NCI-H2227 (cell line): ENCODE measurements at regions not wholly inside any gene's neighbourhood (a gene's known extent, or its start where the extent isn't known, plus 50 kb on each side); places are given as distances from the start of the nearest gene placed in this dataset.

ENCODE experiments used
- DNase-seq: peaks from one replicate; lab custom pipeline; 2025; ENCODE audit not compliant: unreplicated experiment; lab: John Stamatoyannopoulos, UW

DNA sequence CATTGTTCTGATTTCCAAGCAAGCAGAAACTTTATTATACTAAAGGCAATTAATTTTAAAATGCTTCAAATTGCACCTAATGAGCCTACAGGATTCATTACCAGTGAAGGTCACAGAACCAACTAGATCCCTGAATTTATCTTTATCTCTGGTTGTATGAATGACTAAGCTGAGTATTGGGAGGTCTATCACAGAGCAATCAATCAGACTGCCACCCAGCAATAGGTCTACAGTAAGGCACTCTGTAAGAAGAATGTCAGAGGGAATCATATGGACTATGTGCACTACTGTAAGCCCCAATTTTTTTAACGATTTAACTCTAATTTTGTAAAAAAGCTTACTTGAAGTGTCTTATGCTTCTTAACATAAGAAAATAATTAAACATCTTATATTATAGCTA, 707.0 kb downstream of the AMY1C start:
- DNase-seq = no peak

DNA sequence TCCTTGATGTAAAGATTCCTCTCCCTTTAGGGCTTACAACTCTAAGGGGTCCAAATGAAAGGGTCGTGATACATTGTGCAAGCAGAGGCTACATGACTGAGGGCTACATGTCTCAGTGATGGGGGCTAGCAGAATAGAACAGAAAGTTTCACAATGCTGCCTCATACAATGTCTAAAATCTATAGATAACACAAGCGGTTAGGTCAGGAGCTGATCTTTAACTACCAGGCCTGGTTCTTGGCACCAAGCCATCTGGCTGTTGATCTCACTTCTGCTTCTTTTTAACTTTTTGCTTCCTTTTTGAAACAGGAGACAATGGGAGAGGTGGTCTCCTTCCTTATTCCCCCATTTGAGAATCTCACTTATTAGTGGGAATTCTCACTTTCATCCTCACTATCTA, 710.2 kb downstream of the AMY1C start:
- no peak for DNase-seq

DNA sequence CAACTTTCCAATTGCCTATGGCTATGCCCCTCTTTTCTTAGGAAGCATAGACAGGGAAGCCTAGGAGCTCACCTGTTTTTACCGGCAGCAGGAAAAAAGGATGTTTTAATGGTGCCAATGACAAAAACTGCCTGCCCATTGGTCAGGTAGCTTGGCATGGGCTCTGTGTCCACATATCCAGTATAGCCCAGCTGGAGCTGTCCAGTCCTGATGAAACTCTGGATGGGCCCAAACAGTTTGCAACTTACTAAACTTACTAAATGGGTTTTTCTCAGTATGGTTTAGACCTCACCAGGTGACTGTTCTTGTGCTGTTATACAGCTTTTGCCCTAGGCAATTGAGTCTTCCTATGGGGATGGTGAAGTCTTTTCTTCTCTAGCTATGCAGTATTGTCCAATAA, 711.2 kb downstream of the AMY1C start:
- DNase-seq = no peak

- DNase-seq = no peak
Measured at GRCh38 chr1:104463126-104463697, 713.5 kb downstream of the AMY1C start.

DNA sequence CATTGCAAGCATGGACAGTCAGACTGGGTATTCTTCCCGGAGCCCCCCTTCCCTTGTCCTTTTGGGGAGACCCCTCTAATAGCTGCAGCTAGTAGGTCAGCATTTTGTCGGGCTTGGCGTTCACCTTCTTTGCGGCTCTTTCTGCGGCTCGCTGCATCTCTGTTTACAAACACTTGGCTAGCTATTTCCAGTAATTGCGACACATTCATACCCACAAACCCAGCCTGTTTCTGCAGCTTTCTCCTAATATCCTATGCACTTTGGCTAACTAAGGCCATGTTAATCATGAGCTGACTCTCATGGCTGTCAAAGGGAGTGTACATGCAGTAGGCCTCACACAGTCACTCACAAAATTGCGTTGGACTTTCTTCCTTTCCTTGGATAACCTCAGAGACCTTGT, 716.4 kb downstream of the AMY1C start:
- DNase-seq = no peak

DNA sequence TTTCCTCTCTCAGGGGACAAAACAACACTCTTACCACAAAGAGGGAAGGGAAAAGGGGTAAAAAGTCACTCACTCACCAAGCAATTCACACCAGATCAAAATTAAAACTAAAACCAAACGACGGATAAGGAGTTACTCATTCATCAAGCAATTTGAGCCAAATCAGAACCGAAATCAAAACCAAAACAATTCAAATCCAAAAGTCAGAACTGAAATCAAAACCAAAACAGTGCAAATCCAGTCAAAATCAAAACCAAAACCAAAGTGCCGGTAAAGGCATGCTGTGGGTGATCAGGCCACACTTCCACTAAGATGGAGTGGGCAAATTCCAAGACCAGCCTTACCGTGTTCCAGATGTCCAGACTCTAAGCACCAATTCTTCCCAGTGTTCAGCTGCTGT, 717.9 kb downstream of the AMY1C start:
- no peak for DNase-seq

- DNase-seq = no peak
Measured at GRCh38 chr1:104468282-104468681, 718.6 kb downstream of the AMY1C start.

- DNase-seq = no peak
Measured at GRCh38 chr1:104476126-104476525, 726.4 kb downstream of the AMY1C start.

DNA sequence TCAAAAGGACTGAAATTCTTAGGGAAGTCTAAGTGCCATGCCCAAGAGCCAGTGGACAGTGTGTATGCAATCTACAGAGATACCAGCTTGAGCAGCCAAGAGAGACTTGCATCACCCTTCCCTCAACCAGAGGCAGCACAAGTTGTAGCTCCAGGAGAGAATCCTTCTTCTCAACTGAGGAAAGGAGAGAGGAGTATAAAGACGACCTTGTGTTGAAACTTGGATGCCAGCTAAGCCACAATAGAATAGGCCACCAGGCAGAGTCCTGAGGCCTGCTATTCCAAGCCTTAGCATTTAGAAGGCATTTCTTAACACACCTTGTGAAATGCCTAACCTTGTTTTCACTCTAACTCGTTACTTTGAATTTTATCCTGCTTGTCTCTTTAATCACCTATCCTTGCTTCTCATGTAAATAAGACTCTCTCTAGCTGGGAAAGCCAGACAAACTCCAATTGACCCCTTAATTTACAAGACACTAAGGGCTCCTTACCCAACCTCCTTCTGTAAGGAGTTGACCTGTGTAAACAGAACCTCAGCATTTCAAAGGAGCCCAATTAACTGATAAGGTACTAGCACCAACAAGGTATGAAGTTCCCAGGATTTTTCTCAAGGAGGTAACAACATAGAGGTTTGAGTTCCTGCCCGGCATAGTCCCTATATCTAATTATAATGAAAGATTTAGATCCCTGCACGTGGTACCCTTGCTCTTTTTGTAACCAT, 738.8 kb downstream of the AMY1C start:
- no peak for DNase-seq

DNA sequence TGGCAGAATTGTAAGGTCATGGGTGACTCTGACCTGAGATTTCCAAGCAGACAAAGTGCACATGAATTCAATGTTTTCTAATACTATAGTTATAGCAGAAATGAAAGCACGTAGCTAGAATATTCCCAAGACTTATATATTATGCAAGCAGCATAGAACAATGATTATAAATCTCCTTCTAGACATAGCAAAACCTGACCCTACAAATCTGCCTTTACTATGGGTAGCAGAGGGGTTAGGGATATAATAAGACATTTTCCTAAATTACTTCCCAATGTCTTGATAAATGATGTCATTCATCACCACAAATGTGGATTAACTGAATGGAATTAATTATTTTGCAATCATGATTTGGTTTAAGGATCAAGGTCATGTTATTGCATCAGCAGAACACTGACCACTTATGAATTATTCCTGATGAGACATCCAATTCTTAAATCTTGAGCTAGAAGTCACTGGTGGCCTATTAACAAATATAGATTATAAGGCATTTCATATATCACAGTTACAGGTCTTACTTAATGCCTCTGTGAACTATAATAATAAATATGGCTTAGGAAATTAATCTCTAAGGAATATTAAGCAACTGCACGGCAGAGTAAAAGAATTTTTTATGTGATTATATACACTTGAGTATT, 776.6 kb downstream of the AMY1C start:
- no peak for DNase-seq

GRCh38 chr1:104531990-104532389, 782.3 kb downstream of the AMY1C start:
- no peak for DNase-seq

- no peak for DNase-seq
Measured at GRCh38 chr1:104574620-104575019, 824.9 kb downstream of the AMY1C start.

GRCh38 chr1:104592926-104593325, 843.2 kb downstream of the AMY1C start:
- no peak for DNase-seq

GRCh38 chr1:104593413-104594187, 843.9 kb downstream of the AMY1C start:
- no peak for DNase-seq

DNA sequence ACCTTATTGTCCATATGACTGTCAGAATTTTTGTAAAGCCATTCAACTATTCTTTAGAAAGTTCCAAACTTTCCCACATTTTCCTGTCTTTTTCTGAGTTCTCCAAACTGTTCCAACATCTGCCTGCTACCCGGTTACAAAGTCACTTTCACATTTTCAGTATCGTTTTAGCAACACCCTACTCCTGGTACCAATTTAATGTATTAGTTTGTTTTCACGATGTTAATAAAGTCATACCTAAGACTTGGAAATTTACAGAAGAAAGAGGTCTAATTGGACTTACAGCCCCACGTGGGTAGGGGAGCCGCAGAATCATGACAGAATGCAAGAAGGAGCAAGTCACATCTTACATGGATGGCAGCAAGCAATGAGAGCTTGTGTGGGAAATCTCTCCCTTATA, 867.8 kb downstream of the AMY1C start:
- no peak for DNase-seq

DNA sequence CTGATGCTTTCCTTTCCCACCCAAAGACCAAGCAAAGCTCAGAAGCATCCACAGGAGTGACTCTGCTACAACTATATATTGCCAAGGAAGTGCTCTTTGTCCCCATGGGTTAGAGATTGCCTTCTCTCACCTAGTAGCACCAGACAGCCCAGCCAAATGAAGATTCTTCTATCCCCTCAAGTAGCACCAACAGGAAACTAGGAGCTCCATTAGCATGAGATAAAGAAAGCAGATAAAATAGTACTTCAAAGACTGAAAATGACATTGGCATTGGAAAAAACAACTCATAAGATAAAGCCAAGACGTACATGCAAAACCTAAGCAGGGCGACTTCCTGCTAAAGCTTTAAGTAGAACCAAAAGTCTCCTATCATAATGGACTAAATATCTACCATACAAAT, 871.5 kb downstream of the AMY1C start:
- no peak for DNase-seq

GRCh38 chr1:104624538-104624937, 874.8 kb downstream of the AMY1C start:
- no peak for DNase-seq

DNA sequence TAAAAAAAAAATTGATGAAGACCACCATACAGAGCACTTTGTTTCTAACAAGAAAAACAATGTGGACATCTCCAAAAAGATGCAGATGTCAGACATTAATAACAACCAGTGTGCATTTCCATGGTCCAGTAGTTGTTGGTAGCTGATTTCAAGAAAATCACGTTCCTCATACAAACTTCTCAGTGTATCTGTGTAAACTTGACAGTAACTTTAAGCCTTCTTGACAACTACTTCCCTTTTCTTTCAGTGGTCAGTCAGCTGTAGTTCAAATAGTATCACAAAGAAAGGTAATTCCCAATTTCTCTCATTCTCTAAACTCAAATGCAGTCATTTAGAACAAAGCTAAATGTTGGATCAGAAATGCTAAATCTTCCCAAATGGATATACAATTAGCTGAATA, 879.9 kb downstream of the AMY1C start:
- no peak for DNase-seq

DNA sequence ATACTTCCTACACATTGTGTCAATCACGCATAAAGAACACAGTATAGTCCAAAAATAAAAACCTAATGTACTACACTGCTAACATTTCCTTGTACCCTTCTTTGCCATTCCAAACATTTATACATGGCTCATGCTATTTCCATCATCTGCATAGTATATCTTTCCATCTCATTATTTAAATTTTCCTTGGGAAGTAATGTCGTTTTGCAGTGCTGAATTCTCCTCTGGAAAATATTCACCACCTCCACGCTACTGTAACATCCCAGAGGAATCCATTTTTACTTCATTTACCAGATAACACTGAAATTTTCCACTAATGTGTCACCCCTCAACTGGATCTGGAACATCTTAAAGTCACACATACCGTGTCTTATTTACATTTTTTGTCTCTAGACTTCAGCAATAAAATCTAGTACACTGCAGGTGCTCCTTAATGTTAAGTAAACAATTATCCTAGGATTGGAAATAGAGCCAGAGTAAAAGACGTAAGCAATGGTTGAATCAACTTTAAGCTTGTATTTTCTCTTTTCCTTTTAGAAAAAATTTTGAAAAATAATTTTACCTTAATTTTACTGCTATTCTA, 881.0 kb downstream of the AMY1C start:
- DNase-seq = no peak

- DNase-seq = no peak
Measured at GRCh38 chr1:104636581-104636980, 886.9 kb downstream of the AMY1C start.

GRCh38 chr1:104646233-104646632, 896.5 kb downstream of the AMY1C start:
- DNase-seq = no peak
